Spleen (tissue), 7 donors: ENCODE measurements at regions not wholly inside any gene's neighbourhood (a gene's known extent, or its start where the extent isn't known, plus 50 kb on each side); places are given as distances from the start of the nearest gene placed in this dataset.

Experiments
- CTCF ChIP-seq, 11 experiments: fragments of 200-600 bp in 7 of 11; fragments of 450-650 bp in 4 of 11; sonication (generic) in 4 of 11; IDR thresholded peaks in 8 of 11; conservative IDR thresholded peaks in 3 of 11; 1 replicate in 7 of 11; 2 replicates in 4 of 11; pipeline versions ENCODE4 v1.4.0 to v1.8.0; 2016 to 2021; ENCODE audit warnings: antibody characterized with exemption in 11 of 11, inconsistent platforms in 4 of 11, mild to moderate bottlenecking in 1 of 11
- POLR2AphosphoS5 ChIP-seq, 3 donors: sonication (generic); formaldehyde crosslinking; IDR thresholded peaks; one replicate each; pipeline ENCODE4 v1.5.1; 2017; ENCODE audit warnings: antibody characterized with exemption in 3 of 3
- donor health status: DM: no; HTN: no; CAD: no; lungs with moderate emphysema.
- donor health status: DM: no; HTN: no; CAD: no.
- donor health status: DM: no; HTN: no; CAD: no.

GRCh38 chr4:148514041-148514440, 71.8 kb upstream of the NR3C2 start:
- TF ChIP-seq POLR2AphosphoS5 (IDR thresholded peaks at IDR 0.05) (no peak), CTCF (IDR thresholded peaks at IDR 0.05 in 8 of 11, conservative IDR thresholded peaks at IDR 0.05 in 3 of 11) (no peak)
